Fibroblast of skin of back (primary cell): ENCODE measurements at regions not wholly inside any gene's neighbourhood (a gene's known extent, or its start where the extent isn't known, plus 50 kb on each side); places are given as distances from the start of the nearest gene placed in this dataset.

Experiments used
- DNase-seq: peaks from one replicate; pipeline ENCODE4 v3.0.0-alpha.2; 2013

DNA sequence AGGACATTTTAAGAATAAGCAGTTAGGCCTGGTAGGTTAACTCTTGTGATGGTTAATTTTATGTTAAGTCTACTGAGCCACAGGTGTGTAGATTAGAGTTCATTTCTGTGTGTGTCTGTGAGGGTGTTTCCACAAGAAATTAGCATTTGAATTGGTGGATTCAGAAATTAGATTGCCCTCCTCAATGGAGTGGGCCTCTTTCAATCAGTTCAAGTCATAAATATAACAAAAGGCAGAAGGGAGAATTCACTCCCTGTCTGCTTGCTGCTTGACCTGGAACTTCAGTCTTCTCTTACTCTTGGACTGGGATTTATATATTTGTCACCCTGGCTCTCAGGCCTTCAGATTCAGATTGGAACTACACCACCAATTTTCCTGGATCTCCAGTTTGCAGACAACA is 55.3 kb upstream of the POM121L12 start:
- DNase-seq, result no peak

DNA sequence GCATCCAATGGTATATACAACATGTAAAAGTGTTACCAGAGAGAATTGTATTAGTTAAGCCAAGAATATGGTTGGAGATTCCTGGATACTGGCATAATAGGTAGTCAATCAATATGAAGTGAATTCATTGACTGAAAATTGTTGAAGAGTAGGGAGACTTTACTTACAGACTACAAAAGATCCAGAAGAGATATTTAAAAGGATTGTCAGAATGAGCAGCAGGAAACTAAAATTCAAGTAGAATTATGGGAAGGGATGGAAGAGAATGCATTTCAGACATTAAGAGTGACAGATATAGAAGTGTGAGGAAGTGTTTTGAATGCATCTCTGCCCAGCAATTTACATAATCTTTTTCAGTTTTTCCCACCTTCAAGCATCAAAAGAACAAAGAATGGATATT is 62.3 kb upstream of the POM121L12 start:
- DNase-seq, result no peak

DNA sequence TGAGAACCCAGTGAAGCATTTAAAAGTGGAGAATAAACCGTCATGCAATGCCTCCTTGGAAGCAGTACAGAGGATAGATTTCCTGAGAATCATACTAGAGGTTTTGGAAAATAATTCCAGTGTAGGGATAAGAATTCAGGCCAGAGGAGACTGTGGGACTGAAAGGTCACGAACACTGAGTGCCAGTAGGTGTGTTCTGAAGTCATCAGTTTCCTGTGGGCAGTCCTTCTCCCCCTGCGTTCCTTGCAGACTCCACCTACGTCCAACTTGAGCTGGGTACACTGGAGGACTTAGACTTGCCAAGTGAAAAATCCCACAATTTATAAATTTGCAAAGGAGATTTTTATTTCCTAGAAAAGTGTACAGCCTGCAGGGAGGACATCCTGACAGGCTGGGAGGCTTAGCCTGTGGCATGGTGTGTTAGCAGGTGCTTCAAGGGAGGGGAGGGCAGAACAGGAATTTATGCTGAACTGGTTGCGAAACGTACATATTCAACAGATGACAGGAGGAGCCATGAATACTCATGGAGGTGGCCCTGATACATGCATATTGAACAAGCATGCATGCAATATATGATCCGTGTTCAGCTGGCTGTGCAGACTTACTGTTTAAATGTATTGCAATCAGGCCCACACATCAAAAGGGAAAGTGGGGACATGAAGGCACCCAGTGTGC is 72.9 kb upstream of the POM121L12 start:
- DNase-seq, result no peak

DNA sequence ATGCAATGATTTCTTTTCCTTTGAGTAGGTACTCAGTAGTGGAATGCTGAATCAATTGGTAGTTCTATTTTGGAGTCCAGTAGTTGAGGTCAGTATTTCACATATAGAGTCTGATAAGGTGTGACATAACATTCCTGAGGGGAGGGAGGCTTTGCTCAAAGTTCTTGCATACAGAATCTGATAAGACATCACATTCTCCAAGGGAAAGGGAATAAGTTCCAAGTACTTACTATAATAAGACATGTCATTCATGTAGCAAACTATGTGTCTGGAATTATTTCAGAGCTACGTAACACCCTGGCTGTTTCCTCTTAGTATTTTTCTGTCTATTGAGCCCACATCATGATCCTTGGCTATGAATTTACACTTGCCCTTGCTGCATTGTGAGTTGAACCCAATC is 74.3 kb upstream of the POM121L12 start:
- no peak for DNase-seq

DNA sequence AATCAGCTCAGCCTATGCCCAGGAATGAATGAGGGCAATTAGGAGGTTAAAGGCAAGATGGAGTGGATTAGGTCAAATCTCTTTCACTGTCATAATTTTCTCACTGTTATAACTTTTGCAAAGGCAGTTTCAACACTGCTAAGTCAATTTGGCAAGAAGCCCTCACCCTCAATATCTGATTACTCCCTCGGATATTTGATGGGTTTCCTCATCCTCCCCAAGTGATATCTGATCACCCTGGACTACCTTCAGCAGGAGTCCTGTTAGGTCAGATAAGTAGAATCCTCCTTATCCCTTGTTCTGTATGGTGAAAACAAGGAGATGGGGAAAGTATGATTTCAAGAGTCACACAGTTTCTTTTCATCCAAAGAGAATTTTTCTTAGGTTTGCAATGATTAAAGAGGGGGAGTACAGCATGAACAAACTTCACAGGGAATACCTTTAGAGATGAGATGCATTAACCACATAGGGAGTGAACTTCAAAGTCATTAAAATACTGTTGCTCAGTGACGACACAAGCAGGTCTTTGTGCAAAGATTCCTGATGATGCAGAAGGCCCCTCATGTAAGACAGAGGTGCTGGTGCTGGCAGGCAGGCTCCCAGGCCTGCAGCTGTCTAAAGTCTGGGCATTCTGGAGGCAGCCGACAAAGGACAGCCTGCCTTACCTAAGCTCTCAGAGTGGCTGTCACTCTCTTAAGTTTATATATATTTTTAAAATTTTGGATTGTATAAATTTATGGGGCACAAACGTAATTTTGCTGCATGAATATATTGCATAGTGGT is 75.4 kb upstream of the POM121L12 start:
- DNase-seq, result no peak

DNA sequence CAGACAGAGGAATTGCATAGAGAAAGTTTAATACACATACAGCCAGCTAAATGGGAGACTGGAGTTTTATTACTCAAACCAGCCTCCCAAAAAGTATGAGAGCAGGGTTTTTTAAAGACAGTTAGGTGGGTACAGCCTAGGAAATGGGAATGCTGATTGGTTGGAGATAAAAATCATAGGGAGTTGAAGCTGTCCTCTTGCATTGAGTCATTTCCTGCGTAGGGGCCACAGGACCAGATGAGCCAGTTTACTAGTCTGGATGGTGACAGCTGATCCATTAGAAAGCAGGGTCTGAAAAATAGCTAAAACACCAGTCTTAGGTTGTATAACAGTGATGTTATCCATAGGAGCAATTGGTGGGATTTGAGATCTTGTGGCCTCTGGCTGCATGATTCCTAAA is 76.1 kb upstream of the POM121L12 start:
- no peak for DNase-seq

DNA sequence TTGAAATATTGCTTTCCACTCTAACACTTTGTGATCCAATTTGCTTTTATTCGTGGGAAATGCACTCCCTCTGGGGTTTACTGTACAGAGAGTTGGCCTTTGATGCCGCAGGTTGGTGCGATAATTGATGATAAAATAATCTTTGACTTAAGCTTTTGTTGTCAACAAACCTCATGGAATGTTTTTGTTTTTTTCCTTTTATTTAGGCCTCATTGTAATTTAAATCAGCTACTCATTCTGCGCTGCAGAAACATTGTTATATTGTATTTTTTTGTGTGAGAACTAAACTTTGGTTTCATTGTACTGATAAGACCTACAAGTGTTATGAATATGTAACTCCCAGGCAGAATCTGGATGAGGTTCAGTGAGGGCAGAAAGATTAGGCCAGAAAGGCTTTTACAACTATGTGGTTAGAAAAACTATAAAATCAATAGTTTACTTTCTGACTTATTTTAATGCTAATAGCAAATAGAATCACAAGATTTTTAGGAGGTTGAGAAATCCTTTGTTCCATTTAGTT is 76.8 kb upstream of the POM121L12 start:
- DNase-seq, result no peak

DNA sequence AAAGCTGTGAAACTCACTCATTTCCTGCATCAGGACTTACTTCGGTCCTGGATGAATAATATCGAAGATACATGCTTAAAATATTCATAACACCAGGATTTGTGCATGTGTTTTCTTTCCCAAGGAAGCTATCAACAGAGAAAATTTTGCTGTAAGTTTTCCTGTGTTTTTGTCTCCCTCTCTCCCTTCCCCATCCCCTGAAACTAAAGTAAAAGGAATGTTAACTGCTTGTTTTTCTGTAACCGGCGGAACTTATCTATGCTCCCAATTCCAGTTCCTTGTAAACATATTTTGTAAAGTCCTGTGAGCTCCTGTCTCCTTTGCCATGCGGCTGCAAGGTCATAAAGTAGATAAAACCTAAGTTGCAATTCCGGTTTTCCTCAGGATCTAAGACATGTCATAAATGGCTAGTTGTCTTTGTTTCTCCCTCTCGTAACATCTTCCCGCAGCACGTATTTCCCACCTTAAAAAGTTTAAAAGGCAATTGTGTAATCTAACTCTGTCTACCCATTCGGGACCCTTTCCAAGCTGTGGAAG is 79.0 kb upstream of the POM121L12 start:
- DNase-seq, result no peak

DNA sequence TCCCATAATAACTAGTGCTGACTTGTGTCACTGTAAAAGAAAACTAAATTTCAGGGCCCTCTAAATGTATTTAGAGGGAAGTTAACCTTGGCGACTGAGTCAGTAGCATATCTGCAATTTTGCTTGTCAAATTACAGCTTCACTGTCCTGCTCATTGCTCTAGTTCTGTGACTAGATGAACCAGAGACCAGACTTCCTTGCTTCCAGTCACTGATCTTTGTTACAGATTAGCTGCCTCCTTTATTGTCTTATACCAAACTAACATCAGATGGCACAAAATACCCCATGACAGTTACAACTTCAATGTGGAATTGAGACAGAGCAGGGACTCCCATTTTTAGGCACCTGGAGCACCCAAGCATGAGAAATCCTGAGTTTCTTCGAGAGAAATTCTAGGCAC is 79.9 kb upstream of the POM121L12 start:
- no peak for DNase-seq

DNA sequence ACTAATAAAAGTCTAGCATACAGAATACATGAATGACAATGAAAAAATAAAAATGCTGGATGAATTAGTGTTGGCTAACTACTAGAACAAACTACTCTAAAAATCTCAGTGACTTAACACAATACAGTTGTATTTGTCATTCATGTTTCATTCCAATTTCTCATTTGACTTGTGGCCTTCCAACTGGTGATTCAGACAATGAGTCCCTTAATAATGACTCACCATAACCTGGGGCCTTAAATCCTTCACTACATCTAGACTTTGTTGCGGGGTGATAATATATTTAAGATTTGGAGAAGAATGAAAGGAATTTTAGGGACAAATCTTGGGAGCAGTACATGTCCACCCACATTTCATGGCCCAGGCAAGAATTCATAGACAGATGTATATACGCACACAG is 90.5 kb upstream of the POM121L12 start:
- DNase-seq, result peak; percentile 14

DNA sequence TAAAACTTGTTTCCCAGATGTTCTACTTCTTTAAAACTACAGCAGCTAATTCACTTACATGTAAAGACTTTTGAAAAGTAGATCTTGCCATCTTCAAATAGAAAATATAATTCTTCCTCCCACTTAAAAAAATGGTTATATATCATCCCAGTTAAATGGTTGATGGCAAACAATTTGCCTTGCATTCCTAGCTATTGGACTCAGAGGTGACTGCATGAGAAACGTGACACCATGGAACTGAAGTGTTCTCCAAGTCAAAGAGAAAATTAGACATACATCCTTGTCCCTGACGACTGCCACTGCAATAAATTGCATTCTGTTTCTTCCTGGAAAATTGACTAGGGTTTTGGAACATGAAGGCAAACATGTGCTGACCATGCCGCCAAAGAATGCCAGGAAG is 95.0 kb upstream of the POM121L12 start:
- DNase-seq, result peak; percentile 1

DNA sequence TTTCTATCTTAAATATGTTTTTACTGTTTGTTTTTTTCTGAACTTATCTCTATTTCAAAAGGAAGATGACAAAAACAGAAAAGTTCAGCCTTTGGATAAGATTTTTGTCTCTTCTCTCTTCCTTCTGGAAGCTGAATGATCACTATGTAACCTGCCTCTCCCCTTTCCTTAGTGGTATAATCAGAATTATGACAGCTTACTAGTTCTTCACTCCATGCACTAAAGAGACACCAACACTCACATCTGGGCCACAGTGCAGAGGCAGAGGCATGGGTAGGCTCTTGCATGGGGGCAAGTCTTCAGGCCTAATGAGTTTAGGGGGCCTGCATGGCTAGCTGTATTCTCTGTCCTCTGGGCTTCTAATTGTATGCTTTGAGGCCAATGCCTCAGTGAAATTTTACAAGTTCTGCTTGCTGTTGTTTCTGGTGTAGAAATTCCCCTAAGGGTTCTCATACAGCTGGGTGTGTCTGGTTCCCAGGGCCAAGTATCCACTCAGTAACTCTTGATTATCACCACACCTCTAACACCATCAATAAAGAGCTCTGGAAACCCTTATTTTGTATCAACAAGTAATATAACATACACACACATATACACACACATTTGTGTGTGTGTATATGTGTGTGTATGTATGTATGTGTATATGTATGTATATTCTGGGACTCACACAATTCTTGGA is 96.8 kb upstream of the POM121L12 start:
- no peak for DNase-seq

DNA sequence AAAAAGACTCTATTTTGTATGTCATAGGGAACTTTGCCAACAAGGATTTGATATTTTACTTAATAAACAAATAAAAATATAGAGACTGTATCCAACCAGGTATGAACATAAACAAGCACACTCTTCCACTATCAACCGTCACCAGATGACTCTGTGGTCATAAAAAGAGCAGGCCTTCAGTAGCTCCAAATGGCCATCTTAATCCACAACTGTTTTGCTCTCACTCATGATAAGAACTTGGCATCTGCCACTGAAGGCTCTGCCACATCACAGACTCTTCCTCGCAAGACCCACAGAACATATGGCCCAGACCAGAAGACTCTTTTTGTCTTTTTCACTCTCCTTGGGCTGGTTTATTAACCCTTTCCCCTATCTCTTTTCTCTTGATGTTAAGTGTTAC is 98.7 kb upstream of the POM121L12 start:
- DNase-seq, result no peak

DNA sequence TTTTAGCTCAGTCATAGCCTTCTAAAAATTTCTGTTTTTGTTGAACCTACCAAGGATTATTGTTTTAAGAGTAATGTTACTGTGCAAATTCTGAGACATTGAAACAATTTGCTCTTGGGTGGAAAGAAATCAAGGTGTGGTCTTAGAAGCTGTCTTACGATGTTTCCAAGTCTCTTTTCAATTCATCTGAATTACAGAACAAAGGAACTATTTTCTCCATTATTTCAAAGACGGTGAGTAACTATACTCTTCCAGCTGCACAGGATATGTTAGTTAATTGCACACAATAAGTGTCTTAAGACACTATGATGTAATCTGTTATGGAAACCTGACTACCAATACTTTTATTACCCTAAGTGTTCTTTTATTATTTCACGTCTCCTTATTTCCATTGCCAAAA is 106.8 kb upstream of the POM121L12 start:
- DNase-seq, result no peak

DNA sequence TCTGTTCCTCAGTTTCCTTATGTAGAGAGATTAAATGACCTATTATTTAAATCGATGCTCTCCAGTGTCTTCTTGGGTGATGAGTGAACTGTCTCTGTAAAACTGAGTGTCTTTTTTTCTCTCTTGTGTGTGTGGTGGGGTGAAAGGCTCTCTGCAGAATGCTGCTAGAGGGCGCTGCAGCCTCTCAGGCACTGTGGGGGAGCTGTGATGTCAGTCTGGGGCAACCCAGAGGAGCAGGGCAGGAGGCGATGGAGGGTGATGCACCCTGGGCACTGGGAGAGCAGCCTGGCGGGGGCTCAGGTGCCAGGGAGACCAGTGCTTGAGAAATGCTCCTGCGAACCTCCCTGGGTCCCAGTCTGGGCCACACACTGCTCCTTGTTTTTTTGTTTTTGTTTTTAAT is 110.1 kb upstream of the POM121L12 start:
- DNase-seq, result no peak

DNA sequence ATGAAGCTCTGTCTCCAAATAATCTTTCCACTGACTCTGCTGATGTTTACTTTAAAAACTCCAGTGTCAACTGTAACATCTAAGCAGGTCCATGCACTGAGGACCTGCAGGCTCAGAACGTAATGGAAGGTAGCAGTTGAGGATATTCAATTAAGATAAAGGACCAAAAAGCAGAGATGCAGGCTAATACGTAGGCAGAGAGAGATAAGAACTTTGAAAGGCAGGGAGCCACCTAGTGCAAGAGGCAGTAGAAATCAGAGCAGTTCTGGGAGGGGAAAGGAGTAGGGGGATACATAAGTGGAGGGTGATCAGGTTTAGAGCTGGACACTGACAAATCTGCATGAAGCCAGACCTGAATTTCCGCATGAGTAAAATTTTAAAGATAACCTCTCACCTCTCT is 114.5 kb upstream of the POM121L12 start:
- no peak for DNase-seq

DNA sequence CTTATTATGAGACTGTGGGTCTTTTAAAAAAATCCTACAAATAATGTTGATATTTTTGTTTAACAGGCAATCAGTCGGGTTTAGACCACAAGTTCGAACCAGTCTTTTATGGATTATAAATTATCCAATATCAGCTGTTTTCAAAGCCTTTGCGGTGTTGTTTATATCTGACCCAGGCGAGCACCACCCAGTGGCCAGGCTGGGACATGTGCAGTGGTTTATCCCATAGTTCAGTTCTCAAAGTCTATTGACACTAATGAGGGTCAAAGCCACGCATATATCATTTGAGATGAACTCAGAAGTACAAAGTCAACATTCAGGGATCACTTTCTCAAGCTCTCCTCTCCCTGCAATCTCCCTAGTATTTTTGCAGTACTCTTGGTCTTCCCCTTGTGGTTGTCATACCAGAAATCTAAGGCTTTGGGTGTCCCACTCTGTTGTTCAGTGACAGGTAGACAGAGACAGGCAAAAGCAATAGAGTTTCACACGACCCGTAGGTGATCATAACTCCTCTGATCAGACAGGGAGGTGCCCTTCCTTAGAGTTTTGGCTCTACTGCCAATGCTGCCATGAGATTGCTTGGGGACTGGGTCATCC is 117.4 kb upstream of the POM121L12 start:
- no peak for DNase-seq

DNA sequence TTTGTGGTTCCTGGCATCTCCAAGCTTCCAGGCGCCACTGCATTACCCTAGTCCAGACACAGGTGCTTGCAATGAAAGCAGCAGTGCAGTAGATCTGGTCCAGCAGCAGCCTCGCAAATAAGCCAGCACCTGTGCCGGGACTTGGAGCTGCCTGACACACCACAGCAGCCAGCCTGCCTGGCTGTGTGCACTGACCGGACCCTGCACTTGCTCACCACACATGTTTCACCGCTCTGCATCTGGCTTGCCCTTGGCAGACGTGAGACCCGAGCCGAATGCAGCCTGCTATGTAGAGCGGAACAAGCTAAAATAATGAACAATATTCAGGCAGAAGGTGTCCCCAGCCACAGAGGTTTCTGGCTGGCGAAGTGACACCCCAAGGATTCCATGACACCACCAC is 123.6 kb upstream of the POM121L12 start:
- no peak for DNase-seq

DNA sequence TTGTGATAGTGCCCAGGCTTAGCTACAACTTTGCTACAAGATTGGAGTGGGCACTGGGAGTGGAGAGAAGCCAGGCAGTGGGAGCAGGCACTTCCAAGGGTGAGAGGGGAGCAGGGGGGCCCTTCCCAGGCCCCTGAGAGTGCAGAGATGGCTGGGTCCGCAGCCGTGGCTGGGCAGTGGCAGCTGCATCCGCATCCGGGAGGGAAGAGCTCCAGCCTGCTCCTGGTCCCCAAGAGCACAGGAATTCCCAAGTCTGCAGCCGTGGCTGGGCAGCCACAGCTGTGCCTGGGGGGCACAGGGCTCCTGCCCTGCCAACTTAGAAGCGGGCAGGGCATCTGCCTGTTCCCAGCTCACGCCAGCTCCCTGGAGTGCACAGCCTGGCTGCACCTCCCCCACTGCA is 124.1 kb upstream of the POM121L12 start:
- DNase-seq, result no peak

DNA sequence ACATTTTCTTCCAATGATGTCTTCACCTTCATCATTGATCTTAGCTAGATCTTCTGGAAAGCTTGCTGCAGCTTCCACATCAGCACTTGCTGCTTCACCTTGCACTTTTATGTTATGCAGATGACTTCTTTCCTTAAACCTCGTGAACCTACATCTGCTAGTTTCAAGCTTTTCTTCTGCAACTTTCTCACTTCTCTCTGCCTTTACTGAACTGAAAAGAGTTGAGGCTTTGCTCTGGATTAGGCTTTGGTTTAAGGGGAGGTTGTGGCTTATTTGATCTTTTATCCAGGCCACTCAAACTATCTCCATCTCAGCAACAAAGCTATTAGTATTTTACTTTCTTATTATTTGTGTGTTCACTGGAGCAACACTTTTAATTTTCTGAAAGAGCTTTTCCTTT is 125.5 kb upstream of the POM121L12 start:
- DNase-seq, result no peak

DNA sequence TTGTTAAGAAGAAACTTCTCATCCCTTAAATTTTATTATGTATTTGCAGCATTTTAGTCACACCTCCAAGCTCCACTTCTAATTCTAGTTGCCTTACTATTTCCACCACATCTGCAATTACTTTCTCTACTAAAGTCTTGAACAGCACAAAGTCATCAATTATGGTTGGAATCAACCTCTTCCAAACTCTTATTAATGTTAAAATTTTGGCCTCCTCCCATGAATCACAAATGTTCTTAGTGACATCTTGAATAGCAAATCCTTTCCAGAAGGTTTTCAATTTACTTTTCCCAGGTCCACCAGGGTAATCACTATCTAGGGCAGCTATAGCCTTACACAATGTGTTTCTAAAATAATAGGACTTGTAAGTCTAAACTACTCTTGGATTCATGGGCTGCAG is 126.3 kb upstream of the POM121L12 start:
- no peak for DNase-seq

DNA sequence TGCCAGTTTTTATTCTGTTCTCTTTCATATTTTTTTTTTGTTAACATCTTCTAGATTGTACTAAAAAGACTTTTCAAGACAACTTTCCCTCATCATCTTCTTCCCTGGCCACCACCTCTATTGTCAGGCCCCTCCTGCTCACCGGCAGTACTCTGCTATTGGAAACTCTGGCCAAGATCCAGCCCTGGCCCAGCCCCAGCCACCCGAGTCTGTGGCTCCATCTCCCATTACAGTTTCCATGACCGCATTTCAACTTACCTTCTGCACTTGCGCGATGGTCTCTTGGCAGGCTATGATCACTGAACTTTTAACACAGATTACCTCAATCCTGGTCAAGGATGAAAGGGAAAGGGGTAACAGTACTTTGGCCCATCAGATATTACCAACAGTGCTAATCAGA is 137.7 kb upstream of the POM121L12 start:
- no peak for DNase-seq

DNA sequence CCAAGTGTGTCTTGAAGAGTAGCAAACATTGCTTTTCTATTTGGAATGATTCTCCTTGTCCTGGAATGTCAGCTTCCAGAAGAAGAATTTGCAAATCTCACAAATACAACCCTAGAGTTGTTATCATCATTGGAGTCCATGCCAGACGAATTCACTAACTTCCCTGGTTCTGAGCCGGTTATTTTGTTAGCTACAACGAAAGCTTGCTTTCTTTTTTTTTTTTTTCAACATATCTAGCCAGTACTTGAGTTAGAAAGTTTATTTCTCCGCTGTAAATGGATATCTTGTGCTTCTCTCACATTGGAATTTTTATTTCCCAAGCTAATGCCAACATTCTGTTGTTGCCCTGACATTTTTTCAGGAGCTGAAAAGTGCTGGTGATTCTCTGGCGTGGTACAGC is 138.1 kb upstream of the POM121L12 start:
- no peak for DNase-seq
